Vagina (tissue), 2 donors: ENCODE measurements at regions not wholly inside any gene's neighbourhood (a gene's known extent, or its start where the extent isn't known, plus 50 kb on each side); places are given as distances from the start of the nearest gene placed in this dataset.

Experiments
- DNase-seq, 2 donors: peaks; one replicate each; pipeline ENCODE4 v3.0.0-alpha.2; 2017; ENCODE audit errors: extremely low spot score in 2 of 2
- H3K27ac ChIP-seq: fragments of 200-600 bp; sonication (generic); one replicate; pipeline ENCODE4 v1.5.1; 2019
- H3K27me3 ChIP-seq: fragments of 200-600 bp; sonication (generic); one replicate; pipeline ENCODE4 v1.5.1; 2019
- H3K36me3 ChIP-seq, 2 donors: fragments of 200-600 bp; sonication (generic); one replicate each; pipeline ENCODE4 v1.5.1; 2017 to 2019
- H3K4me1 ChIP-seq: fragments of 200-600 bp; sonication (generic); one replicate; pipeline ENCODE4 v1.5.1; 2019
- H3K4me3 ChIP-seq, 2 donors: fragments of 200-600 bp; sonication (generic); 1 replicate in 1 of 2; 2 replicates in 1 of 2; pipeline ENCODE4 v1.5.1; 2016 to 2019
- H3K9me3 ChIP-seq: fragments of 200-600 bp; sonication (generic); one replicate; pipeline ENCODE4 v1.5.1; 2019
- CTCF ChIP-seq, 3 experiments: fragments of 450-650 bp in 2 of 3; fragments of 200-600 bp in 1 of 3; sonication (generic) in 1 of 3; IDR thresholded peaks; one replicate each; pipeline ENCODE4 v1.5.1; 2017 to 2019; ENCODE audit warnings: antibody characterized with exemption in 3 of 3, mild to moderate bottlenecking in 2 of 3, moderate library complexity in 2 of 3
- POLR2A ChIP-seq, 2 donors: fragments of 450-650 bp; IDR thresholded peaks; one replicate each; pipeline ENCODE4 v1.6.1; 2017; ENCODE audit warnings: antibody characterized with exemption in 2 of 2, mild to moderate bottlenecking in 2 of 2, moderate library complexity in 2 of 2
- POLR2AphosphoS5 ChIP-seq, 2 donors: sonication (generic); formaldehyde crosslinking; IDR thresholded peaks; one replicate each; pipeline ENCODE4 v1.9.0; 2017; ENCODE audit warnings: antibody characterized with exemption in 2 of 2, mild to moderate bottlenecking in 2 of 2, low read depth in 1 of 2; ENCODE audit not compliant: insufficient read depth in 1 of 2
- intact Hi-C: fragments of 100-400 bp; cut with DNase I; formaldehyde crosslinking; loops from one replicate; pipeline ENCODE4 v1.15.1; 2023

GRCh38 chr9:31601666-31602065, 782.8 kb upstream of the ACO1 start:
- intact Hi-C loops = no loop called here
- Histone ChIP-seq H3K4me3 (no peak overlapping the region), H3K9me3 (no peaks in the 10 kb centered on the region), H3K4me1 (no peaks in the 10 kb centered on the region), H3K27ac (no peak overlapping the region), H3K36me3 (no peaks in the 10 kb centered on the region), H3K27me3 (no peaks in the 10 kb centered on the region)
- TF ChIP-seq POLR2AphosphoS5 (IDR thresholded peaks at IDR 0.05; ENCODE audit: insufficient read depth in 1 of 2, low read depth in 1 of 2) = no peak
- no peak for TF ChIP-seq POLR2A (IDR thresholded peaks at IDR 0.05)
- TF ChIP-seq CTCF (IDR thresholded peaks at IDR 0.05) = no peak
- DNase-seq = no peak

- no peak for TF ChIP-seq POLR2A (IDR thresholded peaks at IDR 0.05)
- no peaks in the 10 kb centered on the region for H3K36me3 ChIP-seq
- no peak for DNase-seq
These were observed 779.9 kb upstream of the ACO1 start for GRCh38 chr9:31604531-31604930.

GRCh38 chr9:31605164-31605563, 779.3 kb upstream of the ACO1 start:
- Histone ChIP-seq H3K27me3 (no peaks in the 10 kb centered on the region), H3K4me1 (no peaks in the 10 kb centered on the region), H3K9me3 (no peaks in the 10 kb centered on the region), H3K27ac (no peak overlapping the region), H3K36me3 (no peaks in the 10 kb centered on the region), H3K4me3 (no peak overlapping the region)
- intact Hi-C loops = no loop called here
- DNase-seq = no peak
- TF ChIP-seq POLR2A (IDR thresholded peaks at IDR 0.05) = no peak
- TF ChIP-seq CTCF (IDR thresholded peaks at IDR 0.05) = no peak
- no peak for TF ChIP-seq POLR2AphosphoS5 (IDR thresholded peaks at IDR 0.05; ENCODE audit: insufficient read depth in 1 of 2, low read depth in 1 of 2)

More at GRCh38 chr9:31604531-31604930, 779.9 kb upstream of the ACO1 start:
- Histone ChIP-seq H3K27me3 (no peaks in the 10 kb centered on the region), H3K27ac (no peak overlapping the region), H3K4me1 (no peaks in the 10 kb centered on the region), H3K9me3 (no peaks in the 10 kb centered on the region), H3K4me3 (no peak overlapping the region)
- intact Hi-C loops = no loop called here

GRCh38 chr9:31606678-31607077, 777.8 kb upstream of the ACO1 start:
- Histone ChIP-seq H3K9me3 (no peaks in the 10 kb centered on the region), H3K36me3 (no peaks in the 10 kb centered on the region), H3K4me1 (no peaks in the 10 kb centered on the region), H3K4me3 (no peak overlapping the region), H3K27ac (no peak overlapping the region), H3K27me3 (no peaks in the 10 kb centered on the region)
- TF ChIP-seq POLR2AphosphoS5 (IDR thresholded peaks at IDR 0.05; ENCODE audit: insufficient read depth in 1 of 2, low read depth in 1 of 2) = no peak
- no peak for TF ChIP-seq CTCF (IDR thresholded peaks at IDR 0.05)
- TF ChIP-seq POLR2A (IDR thresholded peaks at IDR 0.05) = no peak
- intact Hi-C loops = no loop called here
- DNase-seq = no peak

- Histone ChIP-seq H3K9me3 (no peaks in the 10 kb centered on the region), H3K4me1 (no peaks in the 10 kb centered on the region), H3K4me3 (no peak overlapping the region), H3K36me3 (no peaks in the 10 kb centered on the region), H3K27me3 (no peaks in the 10 kb centered on the region), H3K27ac (no peak overlapping the region)
- TF ChIP-seq POLR2A (IDR thresholded peaks at IDR 0.05) (no peak), CTCF (IDR thresholded peaks at IDR 0.05) (no peak)
- intact Hi-C loops = no loop called here
- DNase-seq = no peak
These were observed 776.0 kb upstream of the ACO1 start for GRCh38 chr9:31608416-31608815.

GRCh38 chr9:31608881-31609280, 775.6 kb upstream of the ACO1 start:
- H3K4me3 ChIP-seq = no peak overlapping the region
- no peak for TF ChIP-seq CTCF (IDR thresholded peaks at IDR 0.05)
- no peak for TF ChIP-seq POLR2AphosphoS5 (IDR thresholded peaks at IDR 0.05; ENCODE audit: insufficient read depth in 1 of 2, low read depth in 1 of 2)
- TF ChIP-seq POLR2A (IDR thresholded peaks at IDR 0.05) = no peak
- H3K9me3 ChIP-seq = no peaks in the 10 kb centered on the region
- no peaks in the 10 kb centered on the region for H3K27me3 ChIP-seq
- H3K4me1 ChIP-seq = no peaks in the 10 kb centered on the region
- intact Hi-C loops = no loop called here
- no peak for DNase-seq
- H3K27ac ChIP-seq = no peak overlapping the region
- H3K36me3 ChIP-seq = no peaks in the 10 kb centered on the region
